ENCODE measurements at regions not wholly inside any gene's neighbourhood (a gene's known extent, or its start where the extent isn't known, plus 50 kb on each side); places are given as distances from the start of the nearest gene placed in this dataset.

DNA sequence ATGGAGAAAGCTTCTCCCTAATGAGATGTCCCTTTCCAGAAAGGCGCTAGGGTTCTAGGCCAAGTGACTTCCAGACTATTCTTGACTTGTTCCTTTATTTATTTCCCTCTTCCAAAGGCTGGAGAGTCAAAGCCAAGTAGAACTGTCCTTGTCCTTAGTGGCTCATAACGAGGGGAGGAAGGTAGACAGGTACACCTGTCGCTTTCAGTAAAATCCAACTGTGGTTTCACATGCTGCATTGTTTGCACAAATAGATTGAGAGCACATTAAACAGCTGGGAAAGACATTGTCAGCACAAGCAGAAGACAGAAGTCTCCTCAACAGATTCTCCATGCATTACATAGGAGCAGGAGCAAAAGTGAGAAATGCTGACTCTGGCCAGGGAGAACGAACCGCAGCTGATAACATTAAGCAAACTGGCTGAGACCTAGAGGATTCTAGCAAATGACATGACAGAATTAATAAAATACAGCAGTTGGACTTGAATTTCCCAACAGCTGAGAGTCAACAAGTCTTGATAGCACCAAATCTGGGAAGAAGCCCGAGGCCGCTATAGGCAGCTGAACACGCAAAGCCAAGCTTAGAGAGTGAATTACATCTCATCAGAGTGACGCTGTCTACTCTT, 227.7 kb downstream of the TLE3 start:
- TF ChIP-seq, protein P1, sequence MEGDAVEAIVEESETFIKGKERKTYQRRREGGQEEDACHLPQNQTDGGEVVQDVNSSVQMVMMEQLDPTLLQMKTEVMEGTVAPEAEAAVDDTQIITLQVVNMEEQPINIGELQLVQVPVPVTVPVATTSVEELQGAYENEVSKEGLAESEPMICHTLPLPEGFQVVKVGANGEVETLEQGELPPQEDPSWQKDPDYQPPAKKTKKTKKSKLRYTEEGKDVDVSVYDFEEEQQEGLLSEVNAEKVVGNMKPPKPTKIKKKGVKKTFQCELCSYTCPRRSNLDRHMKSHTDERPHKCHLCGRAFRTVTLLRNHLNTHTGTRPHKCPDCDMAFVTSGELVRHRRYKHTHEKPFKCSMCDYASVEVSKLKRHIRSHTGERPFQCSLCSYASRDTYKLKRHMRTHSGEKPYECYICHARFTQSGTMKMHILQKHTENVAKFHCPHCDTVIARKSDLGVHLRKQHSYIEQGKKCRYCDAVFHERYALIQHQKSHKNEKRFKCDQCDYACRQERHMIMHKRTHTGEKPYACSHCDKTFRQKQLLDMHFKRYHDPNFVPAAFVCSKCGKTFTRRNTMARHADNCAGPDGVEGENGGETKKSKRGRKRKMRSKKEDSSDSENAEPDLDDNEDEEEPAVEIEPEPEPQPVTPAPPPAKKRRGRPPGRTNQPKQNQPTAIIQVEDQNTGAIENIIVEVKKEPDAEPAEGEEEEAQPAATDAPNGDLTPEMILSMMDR (IDR thresholded peaks at IDR 0.05), result no peak
- TF ChIP-seq POLR2A (IDR thresholded peaks at IDR 0.05), result no peak

All from vagina (tissue), 2 donors.